Neuron (in vitro differentiated cells): ENCODE measurements at regions not wholly inside any gene's neighbourhood (a gene's known extent, or its start where the extent isn't known, plus 50 kb on each side); places are given as distances from the start of the nearest gene placed in this dataset.

Experiments used
- H2AFZ ChIP-seq: one replicate; pipeline ENCODE4 v1.6.1; 2013; ENCODE audit warnings: low read depth, mild to moderate bottlenecking, inconsistent platforms, low read length, moderate library complexity
- H3K27me3 ChIP-seq: one replicate; pipeline ENCODE4 v1.6.1; 2013; ENCODE audit warnings: low read length; ENCODE audit not compliant: insufficient read depth
- H3K36me3 ChIP-seq: one replicate; pipeline ENCODE4 v1.6.1; 2013; ENCODE audit warnings: low read length; ENCODE audit not compliant: insufficient read depth
- H3K4me1 ChIP-seq: one replicate; pipeline ENCODE4 v1.6.1; 2013; ENCODE audit warnings: low read length; ENCODE audit not compliant: insufficient read depth
- H3K4me3 ChIP-seq: 2 replicates; pipeline ENCODE4 v1.5.1; 2013; ENCODE audit warnings: mild to moderate bottlenecking, low read length, moderate library complexity
- H3K9me3 ChIP-seq: one replicate; pipeline ENCODE4 v1.6.1; 2013; ENCODE audit warnings: low read length

- no peaks in the 10 kb centered on the region for H3K36me3 ChIP-seq
- H3K4me1 ChIP-seq, result no peaks in the 10 kb centered on the region
- no peaks in the 10 kb centered on the region for H3K9me3 ChIP-seq
- no peak overlapping the region for H2AFZ ChIP-seq
- H3K4me3 ChIP-seq, result no peak overlapping the region
- H3K27me3 ChIP-seq, result no peaks in the 10 kb centered on the region
These were observed 309.5 kb upstream of the PODXL start for GRCh38 chr7:131865911-131866310.

- Histone ChIP-seq H3K27me3 (no peaks in the 10 kb centered on the region), H3K36me3 (no peaks in the 10 kb centered on the region), H3K9me3 (no peaks in the 10 kb centered on the region), H2AFZ (no peak overlapping the region), H3K4me1 (no peaks in the 10 kb centered on the region), H3K4me3 (no peak overlapping the region)
These were observed 305.4 kb upstream of the PODXL start for GRCh38 chr7:131861620-131862346.

GRCh38 chr7:131859147-131859821 is 302.9 kb upstream of the PODXL start:
- H3K27me3 ChIP-seq, result no peaks in the 10 kb centered on the region
- peaks cover 2% of the 10 kb centered on the region for H3K9me3 ChIP-seq
- no peaks in the 10 kb centered on the region for H3K4me1 ChIP-seq
- no peak overlapping the region for H3K4me3 ChIP-seq
- H3K36me3 ChIP-seq, result no peaks in the 10 kb centered on the region
- H2AFZ ChIP-seq, result no peak overlapping the region

- no peaks in the 10 kb centered on the region for H3K4me1 ChIP-seq
These were observed 302.2 kb upstream of the PODXL start for GRCh38 chr7:131858611-131859010.

GRCh38 chr7:131849472-131849871 is 293.0 kb upstream of the PODXL start:
- Histone ChIP-seq H3K27me3 (peaks cover 2% of the 10 kb centered on the region), H2AFZ (no peak overlapping the region)

More at GRCh38 chr7:131858611-131859010, 302.2 kb upstream of the PODXL start:
- Histone ChIP-seq H3K9me3 (peaks cover 2% of the 10 kb centered on the region), H3K36me3 (no peaks in the 10 kb centered on the region), H2AFZ (no peak overlapping the region), H3K4me3 (no peak overlapping the region), H3K27me3 (no peaks in the 10 kb centered on the region)

GRCh38 chr7:131848033-131848432 is 291.6 kb upstream of the PODXL start:
- H3K9me3 ChIP-seq, result no peaks in the 10 kb centered on the region
- no peak overlapping the region for H3K4me3 ChIP-seq
- no peak overlapping the region for H2AFZ ChIP-seq
- H3K27me3 ChIP-seq, result peaks cover 2% of the 10 kb centered on the region
- H3K36me3 ChIP-seq, result no peaks in the 10 kb centered on the region
- H3K4me1 ChIP-seq, result no peaks in the 10 kb centered on the region

More at GRCh38 chr7:131849472-131849871, 293.0 kb upstream of the PODXL start:
- Histone ChIP-seq H3K4me3 (no peak overlapping the region), H3K36me3 (no peaks in the 10 kb centered on the region), H3K4me1 (no peaks in the 10 kb centered on the region), H3K9me3 (peaks cover 2% of the 10 kb centered on the region)

- H3K36me3 ChIP-seq, result no peaks in the 10 kb centered on the region
- H3K4me3 ChIP-seq, result no peak overlapping the region
- peaks cover 2% of the 10 kb centered on the region for H3K27me3 ChIP-seq
- H2AFZ ChIP-seq, result no peak overlapping the region
- H3K9me3 ChIP-seq, result no peaks in the 10 kb centered on the region
- no peaks in the 10 kb centered on the region for H3K4me1 ChIP-seq
These were observed 289.3 kb upstream of the PODXL start for GRCh38 chr7:131845573-131846314.

- Histone ChIP-seq H3K4me1 (no peaks in the 10 kb centered on the region), H3K36me3 (no peaks in the 10 kb centered on the region), H3K27me3 (peaks cover 2% of the 10 kb centered on the region), H3K4me3 (no peak overlapping the region), H2AFZ (no peak overlapping the region), H3K9me3 (no peaks in the 10 kb centered on the region)
These were observed 287.9 kb upstream of the PODXL start for GRCh38 chr7:131844369-131844768.

GRCh38 chr7:131843898-131844331 is 287.5 kb upstream of the PODXL start:
- Histone ChIP-seq H3K36me3 (no peaks in the 10 kb centered on the region), H2AFZ (no peak overlapping the region), H3K4me1 (no peaks in the 10 kb centered on the region), H3K4me3 (no peak overlapping the region), H3K27me3 (peaks cover 2% of the 10 kb centered on the region), H3K9me3 (no peaks in the 10 kb centered on the region)

- Histone ChIP-seq H3K9me3 (no peaks in the 10 kb centered on the region), H2AFZ (no peak overlapping the region), H3K4me1 (no peaks in the 10 kb centered on the region), H3K36me3 (no peaks in the 10 kb centered on the region), H3K4me3 (no peak overlapping the region), H3K27me3 (no peaks in the 10 kb centered on the region)
These were observed 283.7 kb upstream of the PODXL start for GRCh38 chr7:131839967-131840690.

GRCh38 chr7:131836733-131837132 is 280.3 kb upstream of the PODXL start:
- H3K9me3 ChIP-seq, result no peaks in the 10 kb centered on the region
- no peak overlapping the region for H2AFZ ChIP-seq
- H3K27me3 ChIP-seq, result no peaks in the 10 kb centered on the region
- H3K4me3 ChIP-seq, result no peak overlapping the region
- no peaks in the 10 kb centered on the region for H3K36me3 ChIP-seq
- H3K4me1 ChIP-seq, result no peaks in the 10 kb centered on the region

GRCh38 chr7:131835141-131835540 is 278.7 kb upstream of the PODXL start:
- Histone ChIP-seq H3K36me3 (no peaks in the 10 kb centered on the region), H2AFZ (no peak overlapping the region), H3K27me3 (no peaks in the 10 kb centered on the region), H3K4me1 (no peaks in the 10 kb centered on the region), H3K9me3 (no peaks in the 10 kb centered on the region), H3K4me3 (no peak overlapping the region)
